Ascending aorta (tissue), 2 donors: ENCODE measurements at regions not wholly inside any gene's neighbourhood (a gene's known extent, or its start where the extent isn't known, plus 50 kb on each side); places are given as distances from the start of the nearest gene placed in this dataset.

ENCODE experiments used
- DNase-seq, 2 donors: peaks; one replicate each; pipeline ENCODE4 v3.0.0-alpha.2; 2019; ENCODE audit warnings: low spot score in 2 of 2
- H3K27ac ChIP-seq, 2 donors: fragments of 200-600 bp; sonication (generic); one replicate each; pipeline ENCODE4 v1.5.1; 2016 to 2017; ENCODE audit warnings: mild to moderate bottlenecking in 1 of 2
- H3K27me3 ChIP-seq: fragments of 200-600 bp; sonication (generic); one replicate; pipeline ENCODE4 v1.5.1; 2017
- H3K36me3 ChIP-seq, 2 donors: fragments of 200-600 bp; sonication (generic); one replicate each; pipeline ENCODE4 v1.5.1; 2016
- H3K4me1 ChIP-seq, 2 donors: fragments of 200-600 bp; sonication (generic); one replicate each; pipeline ENCODE4 v1.5.1; 2016 to 2017; ENCODE audit warnings: mild to moderate bottlenecking in 1 of 2
- H3K4me3 ChIP-seq, 2 donors: fragments of 200-600 bp; sonication (generic); one replicate each; pipeline ENCODE4 v1.5.1; 2016 to 2017; ENCODE audit warnings: mild to moderate bottlenecking in 1 of 2
- H3K9me3 ChIP-seq, 2 donors: fragments of 200-600 bp; sonication (generic); one replicate each; pipeline ENCODE4 v1.5.1; 2016
- intact Hi-C: fragments of 100-400 bp; cut with DNase I; formaldehyde crosslinking; loops from one replicate; pipeline ENCODE4 v1.15.1; 2023
- TF ChIP-seq, protein P1 (sequence below), 3 experiments: fragments of 200-600 bp in 2 of 3; fragments of 450-650 bp in 1 of 3; sonication (generic) in 2 of 3; IDR thresholded peaks; one replicate each; pipeline ENCODE4 v1.5.1; 2016 to 2019; ENCODE audit warnings: antibody characterized with exemption in 3 of 3, mild to moderate bottlenecking in 1 of 3, moderate library complexity in 1 of 3

GRCh38 chr13:111548805-111549204 lies 228.4 kb downstream of the TEX29 start:
- no peak overlapping the region for H3K27ac ChIP-seq
- H3K4me3 ChIP-seq, result no peak overlapping the region
- no peaks in the 10 kb centered on the region for H3K27me3 ChIP-seq
- no peaks in the 10 kb centered on the region for H3K9me3 ChIP-seq
- intact Hi-C loops, result no loop called here
- H3K36me3 ChIP-seq, result no peaks in the 10 kb centered on the region
- no peak for DNase-seq
- H3K4me1 ChIP-seq, result no peaks in the 10 kb centered on the region
- TF ChIP-seq, protein P1, sequence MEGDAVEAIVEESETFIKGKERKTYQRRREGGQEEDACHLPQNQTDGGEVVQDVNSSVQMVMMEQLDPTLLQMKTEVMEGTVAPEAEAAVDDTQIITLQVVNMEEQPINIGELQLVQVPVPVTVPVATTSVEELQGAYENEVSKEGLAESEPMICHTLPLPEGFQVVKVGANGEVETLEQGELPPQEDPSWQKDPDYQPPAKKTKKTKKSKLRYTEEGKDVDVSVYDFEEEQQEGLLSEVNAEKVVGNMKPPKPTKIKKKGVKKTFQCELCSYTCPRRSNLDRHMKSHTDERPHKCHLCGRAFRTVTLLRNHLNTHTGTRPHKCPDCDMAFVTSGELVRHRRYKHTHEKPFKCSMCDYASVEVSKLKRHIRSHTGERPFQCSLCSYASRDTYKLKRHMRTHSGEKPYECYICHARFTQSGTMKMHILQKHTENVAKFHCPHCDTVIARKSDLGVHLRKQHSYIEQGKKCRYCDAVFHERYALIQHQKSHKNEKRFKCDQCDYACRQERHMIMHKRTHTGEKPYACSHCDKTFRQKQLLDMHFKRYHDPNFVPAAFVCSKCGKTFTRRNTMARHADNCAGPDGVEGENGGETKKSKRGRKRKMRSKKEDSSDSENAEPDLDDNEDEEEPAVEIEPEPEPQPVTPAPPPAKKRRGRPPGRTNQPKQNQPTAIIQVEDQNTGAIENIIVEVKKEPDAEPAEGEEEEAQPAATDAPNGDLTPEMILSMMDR (IDR thresholded peaks at IDR 0.05), result no peak

GRCh38 chr13:111549464-111549863 lies 229.0 kb downstream of the TEX29 start:
- TF ChIP-seq, protein P1 (IDR thresholded peaks at IDR 0.05), result no peak
- DNase-seq, result no peak
- Histone ChIP-seq H3K9me3 (no peaks in the 10 kb centered on the region), H3K4me3 (no peak overlapping the region), H3K27me3 (no peaks in the 10 kb centered on the region), H3K36me3 (no peaks in the 10 kb centered on the region), H3K4me1 (no peaks in the 10 kb centered on the region), H3K27ac (no peak overlapping the region)
- intact Hi-C loops, result no loop called here

DNA sequence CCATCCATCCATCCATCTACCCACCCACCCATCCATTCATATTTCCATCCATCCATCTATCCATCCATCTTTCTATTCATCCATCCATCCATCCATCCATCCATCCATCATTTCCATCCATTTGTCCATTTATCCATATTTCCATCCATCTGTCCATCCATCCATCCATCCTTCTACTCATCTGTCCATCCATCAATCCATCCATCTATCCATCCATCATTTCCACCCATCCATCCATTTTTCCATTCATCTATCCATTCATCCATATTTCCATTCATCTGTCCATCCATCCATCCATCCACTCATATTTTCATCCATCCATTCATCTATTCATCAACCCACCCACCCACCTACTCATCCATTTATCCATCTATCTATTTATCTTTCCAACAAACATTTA lies 229.6 kb downstream of the TEX29 start:
- Histone ChIP-seq H3K27ac (no peak overlapping the region), H3K36me3 (no peaks in the 10 kb centered on the region), H3K4me3 (no peak overlapping the region), H3K9me3 (no peaks in the 10 kb centered on the region), H3K4me1 (no peaks in the 10 kb centered on the region), H3K27me3 (no peaks in the 10 kb centered on the region)
- TF ChIP-seq, protein P1 (IDR thresholded peaks at IDR 0.05), result no peak
- DNase-seq, result no peak
- intact Hi-C loops, result no loop called here

GRCh38 chr13:111551204-111551820 lies 230.9 kb downstream of the TEX29 start:
- H3K27ac ChIP-seq, result no peak overlapping the region
- intact Hi-C loops, result no loop called here
- H3K9me3 ChIP-seq, result no peaks in the 10 kb centered on the region
- TF ChIP-seq, protein P1 (IDR thresholded peaks at IDR 0.05), result no peak
- DNase-seq, result no peak
- no peaks in the 10 kb centered on the region for H3K36me3 ChIP-seq
- no peaks in the 10 kb centered on the region for H3K4me1 ChIP-seq
- no peak overlapping the region for H3K4me3 ChIP-seq
- no peaks in the 10 kb centered on the region for H3K27me3 ChIP-seq

GRCh38 chr13:111552891-111553655 lies 232.6 kb downstream of the TEX29 start:
- no peak overlapping the region for H3K4me3 ChIP-seq
- DNase-seq, result no peak
- no peaks in the 10 kb centered on the region for H3K36me3 ChIP-seq
- no peak overlapping the region for H3K27ac ChIP-seq
- no peaks in the 10 kb centered on the region for H3K9me3 ChIP-seq
- intact Hi-C loops, result no loop called here
- H3K27me3 ChIP-seq, result no peaks in the 10 kb centered on the region
- TF ChIP-seq, protein P1 (IDR thresholded peaks at IDR 0.05), result no peak
- no peaks in the 10 kb centered on the region for H3K4me1 ChIP-seq
